SK-N-SH treated with all-trans-retinoic acid at 6 μM for 48 hours (cell line): ENCODE measurements at regions not wholly inside any gene's neighbourhood (a gene's known extent, or its start where the extent isn't known, plus 50 kb on each side); places are given as distances from the start of the nearest gene placed in this dataset.

Source experiments
- ATAC-seq: fragments of 200-7000 bp; cut with Tn5 transposase; 3 replicates; pipeline ENCODE4 v1.9.1; 2020; ENCODE audit warnings: mild to moderate bottlenecking, moderate library complexity
- ARNTL ChIP-seq: fragments of 450-650 bp; formaldehyde crosslinking; IDR thresholded peaks from 2 replicates; pipeline ENCODE4 v1.5.0; 2020; ENCODE audit warnings: low read depth, mild to moderate bottlenecking, moderate library complexity, borderline replicate concordance
- BACH2 ChIP-seq: fragments of 250-450 bp; sonication (Bioruptor Pico); IDR thresholded peaks from 2 replicates; pipeline ENCODE4 v1.9.0; 2021; ENCODE audit warnings: mild to moderate bottlenecking, borderline replicate concordance
- CSDC2 ChIP-seq: fragments of 250-450 bp; sonication (Bioruptor Pico); IDR thresholded peaks from 2 replicates; pipeline ENCODE4 v1.5.0; 2020; ENCODE audit warnings: mild to moderate bottlenecking, moderate library complexity
- ESRRG ChIP-seq: fragments of 250-450 bp; sonication (Bioruptor Pico); IDR thresholded peaks from 2 replicates; pipeline ENCODE4 v1.6.1; 2021; ENCODE audit warnings: mild to moderate bottlenecking
- GLIS3 ChIP-seq: fragments of 250-450 bp; sonication (Bioruptor Pico); IDR thresholded peaks from 2 replicates; pipeline ENCODE4 v1.5.0; 2020; ENCODE audit warnings: mild to moderate bottlenecking, moderate library complexity
- ISL1 ChIP-seq: fragments of 250-450 bp; sonication (Bioruptor Pico); IDR thresholded peaks from 2 replicates; pipeline ENCODE4 v2.1.2; 2022; ENCODE audit warnings: mild to moderate bottlenecking, moderate library complexity
- PPARA ChIP-seq: fragments of 250-450 bp; sonication (Bioruptor Pico); IDR thresholded peaks from 2 replicates; pipeline ENCODE4 v1.5.0; 2020; ENCODE audit warnings: mild to moderate bottlenecking, borderline replicate concordance
- RARB ChIP-seq: fragments of 250-450 bp; sonication (Bioruptor Pico); IDR thresholded peaks from 2 replicates; pipeline ENCODE4 v1.8.0; 2021; ENCODE audit warnings: mild to moderate bottlenecking, moderate library complexity
- SNAI2 ChIP-seq: fragments of 250-450 bp; sonication (Bioruptor Pico); IDR thresholded peaks from 2 replicates; pipeline ENCODE4 v1.5.0; 2020; ENCODE audit warnings: mild to moderate bottlenecking, moderate library complexity
- TCF4 ChIP-seq: fragments of 250-450 bp; sonication (Bioruptor Pico); IDR thresholded peaks from 2 replicates; pipeline ENCODE4 v1.8.0; 2021; ENCODE audit warnings: mild to moderate bottlenecking, moderate library complexity, borderline replicate concordance
- TOX ChIP-seq: fragments of 250-450 bp; sonication (Bioruptor Pico); IDR thresholded peaks from 2 replicates; pipeline ENCODE4 v1.8.0; 2021; ENCODE audit warnings: mild to moderate bottlenecking, moderate library complexity, borderline replicate concordance
- ZC3H10 ChIP-seq: fragments of 250-450 bp; sonication (Bioruptor Pico); IDR thresholded peaks from 2 replicates; pipeline ENCODE4 v1.5.1; 2021; ENCODE audit warnings: mild to moderate bottlenecking, moderate library complexity
- ZFP3 ChIP-seq: fragments of 250-450 bp; sonication (Bioruptor Pico); IDR thresholded peaks from 2 replicates; pipeline ENCODE4 v1.5.0; 2020; ENCODE audit warnings: mild to moderate bottlenecking, moderate library complexity
- ZFP30 ChIP-seq: fragments of 450-650 bp; formaldehyde crosslinking; IDR thresholded peaks from 2 replicates; pipeline ENCODE4 v1.5.0; 2022; ENCODE audit warnings: mild to moderate bottlenecking, moderate library complexity
- ZNF565 ChIP-seq: fragments of 450-650 bp; formaldehyde crosslinking; conservative IDR thresholded peaks from 2 replicates; pipeline ENCODE4 v1.5.0; 2020; ENCODE audit warnings: low read depth, mild to moderate bottlenecking, moderate library complexity
- ZNF70 ChIP-seq: fragments of 450-650 bp; formaldehyde crosslinking; IDR thresholded peaks from 2 replicates; pipeline ENCODE4 v1.5.0; 2020; ENCODE audit warnings: mild to moderate bottlenecking, moderate library complexity
- TF ChIP-seq, protein P1 (sequence below): fragments of 250-450 bp; sonication (Bioruptor Pico); IDR thresholded peaks from 2 replicates; pipeline ENCODE4 v1.8.0; 2020; ENCODE audit warnings: mild to moderate bottlenecking, moderate library complexity, borderline replicate concordance
- TF ChIP-seq, protein P2 (sequence below): fragments of 250-450 bp; sonication (Bioruptor Pico); IDR thresholded peaks from 2 replicates; pipeline ENCODE4 v1.5.1; 2020; ENCODE audit warnings: low read depth, mild to moderate bottlenecking, moderate library complexity
- TF ChIP-seq, protein P3 (sequence below): fragments of 250-450 bp; sonication (Bioruptor Pico); IDR thresholded peaks from 2 replicates; pipeline ENCODE4 v1.8.0; 2021; ENCODE audit warnings: low read depth, mild to moderate bottlenecking, moderate library complexity, borderline replicate concordance
- TF ChIP-seq, protein P4 (sequence below): fragments of 250-450 bp; sonication (Bioruptor Pico); IDR thresholded peaks from 2 replicates; pipeline ENCODE4 v1.5.1; 2021; ENCODE audit warnings: mild to moderate bottlenecking, moderate library complexity
- TF ChIP-seq, protein P5 (sequence below): fragments of 250-450 bp; sonication (Bioruptor Pico); IDR thresholded peaks from 2 replicates; pipeline ENCODE4 v1.5.0; 2020; ENCODE audit warnings: mild to moderate bottlenecking, moderate library complexity

DNA sequence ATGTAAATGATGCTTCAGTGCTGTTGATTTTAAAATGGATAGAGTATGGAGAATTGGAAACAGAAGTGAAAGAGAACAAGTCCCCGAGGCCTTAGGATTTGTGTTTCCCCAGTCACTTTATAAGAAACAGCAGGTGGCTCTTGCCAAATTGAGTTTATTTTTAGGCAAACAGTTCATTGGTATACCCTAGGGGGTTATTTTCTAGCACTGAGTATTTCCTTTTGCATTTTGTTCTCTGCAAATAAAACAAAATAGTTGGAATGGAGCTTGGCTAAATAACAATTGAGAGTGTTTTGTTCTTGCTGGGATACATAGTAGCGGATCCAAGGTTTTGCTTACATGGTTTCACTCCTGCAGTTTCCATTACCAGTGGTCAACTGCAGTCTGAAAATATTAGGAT lies 591.1 kb upstream of the C16orf82 start:
- no peak for TF ChIP-seq ZFP30
- no peak for TF ChIP-seq ZFP3
- ATAC-seq: no peak

DNA sequence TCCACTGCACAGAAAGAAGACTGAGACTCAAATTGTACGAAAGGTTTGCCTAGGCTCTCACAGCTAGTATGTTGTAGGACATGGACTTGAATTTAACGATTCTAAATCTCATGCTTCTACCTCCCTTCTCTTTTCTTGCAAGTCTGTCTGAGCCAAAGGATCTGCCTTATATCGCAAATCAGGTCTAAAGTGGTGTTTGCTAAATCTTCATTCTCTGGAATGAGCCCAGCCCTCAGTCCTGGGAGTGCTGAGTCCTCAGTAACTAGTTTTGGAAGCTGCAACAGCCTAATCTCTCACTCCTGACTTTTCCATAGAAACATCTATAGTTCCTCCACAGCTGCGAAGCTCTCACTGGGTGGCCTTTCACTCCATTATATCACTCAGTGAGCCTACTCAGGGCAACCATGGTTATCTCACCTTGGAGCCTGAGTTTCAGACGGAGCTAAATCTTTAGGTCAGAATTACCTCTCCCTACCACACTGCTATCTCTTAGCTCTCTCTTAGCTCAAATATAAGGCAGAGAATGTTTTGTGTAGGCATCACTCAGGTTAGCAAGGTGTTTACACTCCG lies 575.5 kb upstream of the C16orf82 start:
- TF ChIP-seq BACH2 (CRISPR knock-in tag): no peak
- no peak for TF ChIP-seq TCF4 (CRISPR knock-in tag)
- TF ChIP-seq ZFP30: no peak
- TF ChIP-seq, protein P1, sequence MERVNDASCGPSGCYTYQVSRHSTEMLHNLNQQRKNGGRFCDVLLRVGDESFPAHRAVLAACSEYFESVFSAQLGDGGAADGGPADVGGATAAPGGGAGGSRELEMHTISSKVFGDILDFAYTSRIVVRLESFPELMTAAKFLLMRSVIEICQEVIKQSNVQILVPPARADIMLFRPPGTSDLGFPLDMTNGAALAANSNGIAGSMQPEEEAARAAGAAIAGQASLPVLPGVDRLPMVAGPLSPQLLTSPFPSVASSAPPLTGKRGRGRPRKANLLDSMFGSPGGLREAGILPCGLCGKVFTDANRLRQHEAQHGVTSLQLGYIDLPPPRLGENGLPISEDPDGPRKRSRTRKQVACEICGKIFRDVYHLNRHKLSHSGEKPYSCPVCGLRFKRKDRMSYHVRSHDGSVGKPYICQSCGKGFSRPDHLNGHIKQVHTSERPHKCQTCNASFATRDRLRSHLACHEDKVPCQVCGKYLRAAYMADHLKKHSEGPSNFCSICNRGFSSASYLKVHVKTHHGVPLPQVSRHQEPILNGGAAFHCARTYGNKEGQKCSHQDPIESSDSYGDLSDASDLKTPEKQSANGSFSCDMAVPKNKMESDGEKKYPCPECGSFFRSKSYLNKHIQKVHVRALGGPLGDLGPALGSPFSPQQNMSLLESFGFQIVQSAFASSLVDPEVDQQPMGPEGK: no peak
- TF ChIP-seq, protein P2, sequence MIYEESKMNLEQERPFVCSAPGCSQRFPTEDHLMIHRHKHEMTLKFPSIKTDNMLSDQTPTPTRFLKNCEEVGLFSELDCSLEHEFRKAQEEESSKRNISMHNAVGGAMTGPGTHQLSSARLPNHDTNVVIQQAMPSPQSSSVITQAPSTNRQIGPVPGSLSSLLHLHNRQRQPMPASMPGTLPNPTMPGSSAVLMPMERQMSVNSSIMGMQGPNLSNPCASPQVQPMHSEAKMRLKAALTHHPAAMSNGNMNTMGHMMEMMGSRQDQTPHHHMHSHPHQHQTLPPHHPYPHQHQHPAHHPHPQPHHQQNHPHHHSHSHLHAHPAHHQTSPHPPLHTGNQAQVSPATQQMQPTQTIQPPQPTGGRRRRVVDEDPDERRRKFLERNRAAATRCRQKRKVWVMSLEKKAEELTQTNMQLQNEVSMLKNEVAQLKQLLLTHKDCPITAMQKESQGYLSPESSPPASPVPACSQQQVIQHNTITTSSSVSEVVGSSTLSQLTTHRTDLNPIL: no peak
- TF ChIP-seq CSDC2 (CRISPR knock-in tag): no peak
- TF ChIP-seq ARNTL (CRISPR knock-in tag): no peak
- no peak for TF ChIP-seq ZNF70 (CRISPR knock-in tag)
- no peak for TF ChIP-seq SNAI2 (CRISPR knock-in tag)
- no peak for TF ChIP-seq ZFP3
- no peak for TF ChIP-seq PPARA (CRISPR knock-in tag)
- TF ChIP-seq ISL1 (CRISPR knock-in tag): no peak
- TF ChIP-seq, protein P3, sequence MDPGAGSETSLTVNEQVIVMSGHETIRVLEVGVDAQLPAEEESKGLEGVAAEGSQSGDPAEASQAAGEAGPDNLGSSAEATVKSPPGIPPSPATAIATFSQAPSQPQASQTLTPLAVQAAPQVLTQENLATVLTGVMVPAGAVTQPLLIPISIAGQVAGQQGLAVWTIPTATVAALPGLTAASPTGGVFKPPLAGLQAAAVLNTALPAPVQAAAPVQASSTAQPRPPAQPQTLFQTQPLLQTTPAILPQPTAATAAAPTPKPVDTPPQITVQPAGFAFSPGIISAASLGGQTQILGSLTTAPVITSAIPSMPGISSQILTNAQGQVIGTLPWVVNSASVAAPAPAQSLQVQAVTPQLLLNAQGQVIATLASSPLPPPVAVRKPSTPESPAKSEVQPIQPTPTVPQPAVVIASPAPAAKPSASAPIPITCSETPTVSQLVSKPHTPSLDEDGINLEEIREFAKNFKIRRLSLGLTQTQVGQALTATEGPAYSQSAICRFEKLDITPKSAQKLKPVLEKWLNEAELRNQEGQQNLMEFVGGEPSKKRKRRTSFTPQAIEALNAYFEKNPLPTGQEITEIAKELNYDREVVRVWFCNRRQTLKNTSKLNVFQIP (CRISPR knock-in tag): no peak
- TF ChIP-seq RARB: no peak
- TF ChIP-seq, protein P4, sequence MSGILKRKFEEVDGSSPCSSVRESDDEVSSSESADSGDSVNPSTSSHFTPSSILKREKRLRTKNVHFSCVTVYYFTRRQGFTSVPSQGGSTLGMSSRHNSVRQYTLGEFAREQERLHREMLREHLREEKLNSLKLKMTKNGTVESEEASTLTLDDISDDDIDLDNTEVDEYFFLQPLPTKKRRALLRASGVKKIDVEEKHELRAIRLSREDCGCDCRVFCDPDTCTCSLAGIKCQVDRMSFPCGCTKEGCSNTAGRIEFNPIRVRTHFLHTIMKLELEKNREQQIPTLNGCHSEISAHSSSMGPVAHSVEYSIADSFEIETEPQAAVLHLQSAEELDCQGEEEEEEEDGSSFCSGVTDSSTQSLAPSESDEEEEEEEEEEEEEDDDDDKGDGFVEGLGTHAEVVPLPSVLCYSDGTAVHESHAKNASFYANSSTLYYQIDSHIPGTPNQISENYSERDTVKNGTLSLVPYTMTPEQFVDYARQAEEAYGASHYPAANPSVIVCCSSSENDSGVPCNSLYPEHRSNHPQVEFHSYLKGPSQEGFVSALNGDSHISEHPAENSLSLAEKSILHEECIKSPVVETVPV (CRISPR knock-in tag): no peak
- TF ChIP-seq ZC3H10 (CRISPR knock-in tag): no peak
- no peak for ATAC-seq

DNA sequence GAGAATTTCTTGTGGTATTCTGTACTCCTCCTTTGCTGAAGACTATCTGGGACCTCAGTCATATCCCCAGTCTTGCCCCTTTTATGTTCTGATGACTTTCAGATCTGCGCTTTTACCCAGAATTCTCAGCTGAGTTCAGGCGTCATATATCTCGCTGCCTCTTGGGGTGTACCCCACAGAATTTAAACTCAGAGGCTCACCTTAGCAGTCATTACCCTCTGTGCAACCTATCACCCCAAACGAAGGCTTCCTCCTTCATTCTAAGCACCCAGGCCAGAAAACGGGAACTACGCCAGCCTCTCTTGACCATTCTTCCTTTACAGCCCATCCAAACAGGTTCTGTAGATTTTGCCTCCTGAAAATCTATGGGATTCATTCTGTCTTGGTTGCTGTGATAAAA lies 574.8 kb upstream of the C16orf82 start:
- no peak for TF ChIP-seq ZNF565 (CRISPR knock-in tag)
- TF ChIP-seq, protein P4 (CRISPR knock-in tag): no peak
- no peak for TF ChIP-seq CSDC2 (CRISPR knock-in tag)
- no peak for TF ChIP-seq ESRRG (CRISPR knock-in tag)
- TF ChIP-seq ISL1 (CRISPR knock-in tag): no peak
- no peak for ATAC-seq

DNA sequence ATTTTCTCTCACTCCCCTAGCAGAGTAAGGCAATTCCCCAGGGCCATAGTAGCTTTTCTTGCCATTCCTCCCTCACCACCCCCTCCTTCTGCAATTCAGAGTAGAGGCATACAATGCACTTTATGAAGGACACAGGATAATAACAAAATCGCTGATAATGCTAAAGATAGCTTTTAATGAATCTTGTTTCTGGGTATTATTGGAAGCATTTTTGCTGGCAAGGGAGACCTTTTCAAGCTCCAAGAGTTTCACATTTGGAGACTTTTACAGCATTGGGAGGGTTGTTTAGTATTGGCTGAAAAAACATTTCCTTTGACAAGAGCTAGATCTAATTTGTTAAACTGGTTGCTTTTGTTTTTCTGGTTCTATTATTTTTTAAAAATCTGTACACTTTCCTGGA lies 573.0 kb upstream of the C16orf82 start:
- TF ChIP-seq, protein P2: no peak
- TF ChIP-seq PPARA (CRISPR knock-in tag) (no peak), ISL1 (CRISPR knock-in tag) (no peak), ZFP30 (no peak), ZNF70 (CRISPR knock-in tag) (no peak), ZC3H10 (CRISPR knock-in tag) (no peak), GLIS3 (no peak), TOX (no peak), RARB (no peak), BACH2 (CRISPR knock-in tag) (no peak), SNAI2 (CRISPR knock-in tag) (no peak)
- TF ChIP-seq, protein P5, sequence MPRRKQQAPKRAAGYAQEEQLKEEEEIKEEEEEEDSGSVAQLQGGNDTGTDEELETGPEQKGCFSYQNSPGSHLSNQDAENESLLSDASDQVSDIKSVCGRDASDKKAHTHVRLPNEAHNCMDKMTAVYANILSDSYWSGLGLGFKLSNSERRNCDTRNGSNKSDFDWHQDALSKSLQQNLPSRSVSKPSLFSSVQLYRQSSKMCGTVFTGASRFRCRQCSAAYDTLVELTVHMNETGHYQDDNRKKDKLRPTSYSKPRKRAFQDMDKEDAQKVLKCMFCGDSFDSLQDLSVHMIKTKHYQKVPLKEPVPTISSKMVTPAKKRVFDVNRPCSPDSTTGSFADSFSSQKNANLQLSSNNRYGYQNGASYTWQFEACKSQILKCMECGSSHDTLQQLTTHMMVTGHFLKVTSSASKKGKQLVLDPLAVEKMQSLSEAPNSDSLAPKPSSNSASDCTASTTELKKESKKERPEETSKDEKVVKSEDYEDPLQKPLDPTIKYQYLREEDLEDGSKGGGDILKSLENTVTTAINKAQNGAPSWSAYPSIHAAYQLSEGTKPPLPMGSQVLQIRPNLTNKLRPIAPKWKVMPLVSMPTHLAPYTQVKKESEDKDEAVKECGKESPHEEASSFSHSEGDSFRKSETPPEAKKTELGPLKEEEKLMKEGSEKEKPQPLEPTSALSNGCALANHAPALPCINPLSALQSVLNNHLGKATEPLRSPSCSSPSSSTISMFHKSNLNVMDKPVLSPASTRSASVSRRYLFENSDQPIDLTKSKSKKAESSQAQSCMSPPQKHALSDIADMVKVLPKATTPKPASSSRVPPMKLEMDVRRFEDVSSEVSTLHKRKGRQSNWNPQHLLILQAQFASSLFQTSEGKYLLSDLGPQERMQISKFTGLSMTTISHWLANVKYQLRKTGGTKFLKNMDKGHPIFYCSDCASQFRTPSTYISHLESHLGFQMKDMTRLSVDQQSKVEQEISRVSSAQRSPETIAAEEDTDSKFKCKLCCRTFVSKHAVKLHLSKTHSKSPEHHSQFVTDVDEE (CRISPR knock-in tag): no peak
- TF ChIP-seq, protein P1: no peak
- no peak for ATAC-seq
